ENCODE measurements at regions not wholly inside any gene's neighbourhood (a gene's known extent, or its start where the extent isn't known, plus 50 kb on each side); places are given as distances from the start of the nearest gene placed in this dataset.

- ChIA-PET POLR2A (no interaction called here), CTCF (interaction anchor here (0.6 to 0.7 kb wide), 2 partner anchors 26 to 29 kb away, joined by 3 to 4 read pairs; no protein-coding TSS in a partner anchor)
- peaks cover 4% of the 10 kb centered on the region; the same call in 1 of the 2 replicates for H3K9me3 ChIP-seq (ENCODE audit: control insufficient read depth, insufficient read depth, low read length)
- DNase-seq (ENCODE audit: low read depth, low spot score): no peak
- peak overlapping the region; percentile 11 for H3K27ac ChIP-seq (ENCODE audit: low read depth, low read length)
- TF ChIP-seq, protein P1, sequence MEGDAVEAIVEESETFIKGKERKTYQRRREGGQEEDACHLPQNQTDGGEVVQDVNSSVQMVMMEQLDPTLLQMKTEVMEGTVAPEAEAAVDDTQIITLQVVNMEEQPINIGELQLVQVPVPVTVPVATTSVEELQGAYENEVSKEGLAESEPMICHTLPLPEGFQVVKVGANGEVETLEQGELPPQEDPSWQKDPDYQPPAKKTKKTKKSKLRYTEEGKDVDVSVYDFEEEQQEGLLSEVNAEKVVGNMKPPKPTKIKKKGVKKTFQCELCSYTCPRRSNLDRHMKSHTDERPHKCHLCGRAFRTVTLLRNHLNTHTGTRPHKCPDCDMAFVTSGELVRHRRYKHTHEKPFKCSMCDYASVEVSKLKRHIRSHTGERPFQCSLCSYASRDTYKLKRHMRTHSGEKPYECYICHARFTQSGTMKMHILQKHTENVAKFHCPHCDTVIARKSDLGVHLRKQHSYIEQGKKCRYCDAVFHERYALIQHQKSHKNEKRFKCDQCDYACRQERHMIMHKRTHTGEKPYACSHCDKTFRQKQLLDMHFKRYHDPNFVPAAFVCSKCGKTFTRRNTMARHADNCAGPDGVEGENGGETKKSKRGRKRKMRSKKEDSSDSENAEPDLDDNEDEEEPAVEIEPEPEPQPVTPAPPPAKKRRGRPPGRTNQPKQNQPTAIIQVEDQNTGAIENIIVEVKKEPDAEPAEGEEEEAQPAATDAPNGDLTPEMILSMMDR (IDR thresholded peaks at IDR 0.05; ENCODE audit: low read depth, low read length): no peak
- no peaks in the 10 kb centered on the region for H3K27me3 ChIP-seq (ENCODE audit: control insufficient read depth, insufficient read depth, low read length)
- no peak overlapping the region; the same call in 1 of the 2 replicates for H3K4me3 ChIP-seq (ENCODE audit: low read depth, low read length)
Measured at GRCh38 chr6:22043284-22043962, 253.4 kb downstream of the PRL start.

DNA sequence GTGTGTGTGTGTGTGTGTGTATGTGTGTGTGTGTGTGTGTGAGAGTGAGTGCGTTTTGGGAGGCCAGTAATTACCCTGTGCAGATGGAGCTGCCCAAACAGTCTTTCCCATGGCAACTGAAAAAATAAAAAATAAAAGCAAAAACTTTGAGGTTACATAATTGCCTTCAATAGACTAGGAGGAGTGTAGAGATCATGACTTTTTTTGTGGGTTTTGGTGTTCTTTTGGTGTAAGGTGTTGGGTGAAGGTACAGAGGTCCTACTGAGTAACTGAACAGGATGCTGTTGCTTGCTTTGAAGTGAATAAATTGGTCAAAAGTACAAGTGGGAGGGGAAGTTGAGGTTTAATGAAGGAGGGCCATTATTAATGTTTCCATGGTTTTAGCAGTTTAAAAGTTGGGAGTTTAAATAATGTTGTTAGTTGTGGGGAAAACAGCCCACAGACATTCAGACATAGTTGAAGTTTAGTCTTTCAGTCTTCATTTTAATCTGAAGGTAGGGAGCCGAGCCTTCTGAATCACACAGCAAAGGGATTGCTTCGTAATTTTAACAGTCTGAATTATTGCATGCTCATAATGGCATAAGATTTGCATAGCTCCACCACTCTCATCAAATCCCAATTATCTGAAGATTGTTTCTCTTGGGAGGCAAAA, 251.4 kb downstream of the PRL start:
- CTCF ChIA-PET: no interaction called here
- H3K9me3 ChIP-seq (ENCODE audit: control insufficient read depth, insufficient read depth, low read length): peaks cover 4% of the 10 kb centered on the region; the same call in 1 of the 2 replicates
- no peak overlapping the region for H3K4me3 ChIP-seq (ENCODE audit: low read depth, low read length)
- no peak for DNase-seq (ENCODE audit: low read depth, low spot score)
- H3K27ac ChIP-seq (ENCODE audit: low read depth, low read length): no peak overlapping the region
- H3K27me3 ChIP-seq (ENCODE audit: control insufficient read depth, insufficient read depth, low read length): no peaks in the 10 kb centered on the region
- POLR2A ChIA-PET: no interaction called here
- TF ChIP-seq, protein P1 (IDR thresholded peaks at IDR 0.05; ENCODE audit: low read depth, low read length): no peak

- ChIA-PET CTCF (no interaction called here), POLR2A (interaction anchor here (0.6 kb wide), 1 partner anchor 19 kb away, joined by 4 read pairs; no protein-coding TSS in a partner anchor)
Measured at GRCh38 chr6:22049002-22049401, 247.8 kb downstream of the PRL start.

DNA sequence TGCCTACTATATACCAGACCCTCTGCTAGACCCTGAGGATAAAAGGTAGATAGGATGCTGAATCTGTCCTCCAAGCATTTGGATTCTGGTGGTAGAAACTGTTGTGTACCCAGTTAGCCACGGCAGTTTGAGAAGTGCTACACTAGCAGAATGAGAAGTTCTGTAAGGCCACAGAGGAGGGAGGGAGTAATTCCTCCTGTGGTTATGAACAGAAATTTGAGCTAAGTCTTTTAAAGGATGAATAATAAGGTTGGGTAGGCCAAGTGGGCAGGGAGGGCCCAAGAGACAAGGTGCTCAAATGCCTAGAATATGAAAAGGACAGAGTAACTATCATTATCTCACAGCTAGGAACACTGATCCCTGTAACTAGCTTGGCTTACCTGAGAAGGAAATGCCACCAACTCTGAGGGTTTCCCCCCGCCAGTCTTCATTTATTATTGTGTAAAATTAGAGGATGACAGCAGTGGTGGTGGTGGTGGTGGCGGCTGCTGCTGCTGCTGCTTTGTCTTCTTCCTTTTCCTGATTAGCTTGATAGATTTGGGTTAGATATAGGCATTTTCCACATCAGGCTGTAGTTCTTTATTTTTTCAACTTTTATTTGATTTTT, 243.3 kb downstream of the PRL start:
- CTCF ChIA-PET: no interaction called here
- POLR2A ChIA-PET: no interaction called here
- TF ChIP-seq, protein P1 (IDR thresholded peaks at IDR 0.05; ENCODE audit: low read depth, low read length): no peak
- H3K27ac ChIP-seq (ENCODE audit: low read depth, low read length): no peak overlapping the region
- no peaks in the 10 kb centered on the region for H3K27me3 ChIP-seq (ENCODE audit: control insufficient read depth, insufficient read depth, low read length)
- no peaks in the 10 kb centered on the region; the same call in 1 of the 2 replicates for H3K9me3 ChIP-seq (ENCODE audit: control insufficient read depth, insufficient read depth, low read length)
- DNase-seq (ENCODE audit: low read depth, low spot score): no peak
- H3K4me3 ChIP-seq (ENCODE audit: low read depth, low read length): no peak overlapping the region

More at GRCh38 chr6:22049002-22049401, 247.8 kb downstream of the PRL start:
- H3K27ac ChIP-seq (ENCODE audit: low read depth, low read length): no peak overlapping the region
- no peaks in the 10 kb centered on the region for H3K9me3 ChIP-seq (ENCODE audit: control insufficient read depth, insufficient read depth, low read length)
- TF ChIP-seq, protein P1 (IDR thresholded peaks at IDR 0.05; ENCODE audit: low read depth, low read length): no peak
- no peak for DNase-seq (ENCODE audit: low read depth, low spot score)
- no peak overlapping the region for H3K4me3 ChIP-seq (ENCODE audit: low read depth, low read length)
- H3K27me3 ChIP-seq (ENCODE audit: control insufficient read depth, insufficient read depth, low read length): no peaks in the 10 kb centered on the region

DNA sequence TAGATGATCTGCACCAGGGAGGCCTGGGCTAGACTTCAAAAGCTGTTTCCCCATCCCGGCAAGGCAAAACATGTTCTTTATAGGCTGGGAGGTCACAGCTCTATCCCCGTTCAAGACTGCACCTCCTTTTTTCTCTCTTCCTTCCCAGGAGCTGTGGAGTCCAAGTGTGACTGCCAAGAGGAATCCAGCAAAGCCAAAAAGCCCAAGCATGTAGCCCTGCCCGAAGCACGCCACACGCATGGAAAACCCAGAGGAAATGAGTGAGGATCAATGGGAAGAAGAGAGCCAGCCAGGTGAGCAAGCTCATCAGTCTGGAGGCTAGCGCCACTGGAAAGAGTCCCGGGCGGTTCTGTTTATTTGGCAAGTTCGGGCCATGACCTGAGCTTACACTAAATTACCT, 240.4 kb downstream of the PRL start:
- TF ChIP-seq, protein P1 (IDR thresholded peaks at IDR 0.05; ENCODE audit: low read depth, low read length): no peak
- no peak overlapping the region for H3K4me3 ChIP-seq (ENCODE audit: low read depth, low read length)
- H3K27ac ChIP-seq (ENCODE audit: low read depth, low read length): no peak overlapping the region
- no peak for DNase-seq (ENCODE audit: low read depth, low spot score)
- H3K27me3 ChIP-seq (ENCODE audit: control insufficient read depth, insufficient read depth, low read length): no peaks in the 10 kb centered on the region
- ChIA-PET CTCF (no interaction called here), POLR2A (no interaction called here)
- no peaks in the 10 kb centered on the region; the same call in 1 of the 2 replicates for H3K9me3 ChIP-seq (ENCODE audit: control insufficient read depth, insufficient read depth, low read length)

Measured in AG04450 (cell line).